ENCODE measurements at regions not wholly inside any gene's neighbourhood (a gene's known extent, or its start where the extent isn't known, plus 50 kb on each side); places are given as distances from the start of the nearest gene placed in this dataset.

DNA sequence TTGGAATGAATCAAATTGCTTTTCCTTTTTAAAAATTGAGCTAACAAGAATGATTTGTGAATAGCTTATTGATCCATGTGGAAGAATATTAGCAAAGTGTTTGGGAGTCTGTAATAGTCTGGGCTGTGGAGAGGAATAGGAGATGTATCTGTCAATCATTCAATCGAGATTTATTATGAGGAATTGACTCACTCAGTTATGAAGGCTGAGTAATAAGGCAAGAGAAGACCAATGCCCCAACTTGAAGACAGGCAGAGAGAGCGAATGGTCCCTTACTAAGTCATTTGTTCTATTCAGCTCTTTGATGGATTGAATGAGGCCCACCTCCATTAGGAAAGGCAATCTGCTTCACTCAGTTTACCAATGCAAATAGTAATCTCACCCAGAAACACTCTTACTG lies 403.0 kb downstream of the CD83 start:
- Histone ChIP-seq H3K9me3 (ENCODE audit: low read length) (no peaks in the 10 kb centered on the region), H3K4me2 (ENCODE audit: low read depth, low read length) (no peak overlapping the region), H3K27me3 (ENCODE audit: control insufficient read depth in 1 of 2, insufficient read depth in 2 of 2, low read length in 2 of 2) (no peaks in the 10 kb centered on the region), H4K20me1 (ENCODE audit: insufficient read depth, low read length) (no peaks in the 10 kb centered on the region), H3K4me1 (ENCODE audit: insufficient read depth, low read length) (no peaks in the 10 kb centered on the region), H3K79me2 (ENCODE audit: insufficient read depth, low read length) (no peaks in the 10 kb centered on the region), H2AFZ (ENCODE audit: low read length) (no peak overlapping the region), H3K4me3 (replicated peaks in 1 of 3; ENCODE audit: insufficient read depth in 1 of 3, low read depth in 2 of 3, low read length in 3 of 3) (no peak overlapping the region), H3K36me3 (replicated peaks in 1 of 2; ENCODE audit: control insufficient read depth in 1 of 2, insufficient read depth in 2 of 2, low read length in 2 of 2) (no peaks in the 10 kb centered on the region), H3K9ac (ENCODE audit: insufficient read depth, low read depth, low read length) (no peak overlapping the region), H3K27ac (ENCODE audit: extremely low read length, insufficient read depth, low read length) (no peak overlapping the region)
- POLR2A ChIA-PET, result no interaction called here
- no peak for DNase-seq (ENCODE audit: low spot score)
- TF ChIP-seq ZNF367 (CRISPR knock-in tag; IDR thresholded peaks at IDR 0.05; ENCODE audit: borderline replicate concordance), result no peak
- no peak for TF ChIP-seq HOXA3 (CRISPR knock-in tag; IDR thresholded peaks at IDR 0.05)
- no peak for TF ChIP-seq ETV5 (CRISPR knock-in tag; IDR thresholded peaks at IDR 0.05; ENCODE audit: borderline replicate concordance)
- TF ChIP-seq ISL2 (CRISPR knock-in tag; IDR thresholded peaks at IDR 0.05), result no peak
- no peak for TF ChIP-seq ZNF33A (CRISPR knock-in tag; IDR thresholded peaks at IDR 0.05; ENCODE audit: borderline replicate concordance)
- no peak for TF ChIP-seq ZNF275 (CRISPR knock-in tag; IDR thresholded peaks at IDR 0.05; ENCODE audit: borderline replicate concordance)
- TF ChIP-seq ZNF761 (CRISPR knock-in tag; conservative IDR thresholded peaks at IDR 0.05), result no peak
- no peak for TF ChIP-seq EP300 (IDR thresholded peaks at IDR 0.05; ENCODE audit: low read depth in 2 of 2, low read length in 2 of 2)
- TF ChIP-seq EP300 (CRISPR knock-in tag; IDR thresholded peaks at IDR 0.05; ENCODE audit: borderline replicate concordance), result no peak
- no peak for TF ChIP-seq WIZ (CRISPR knock-in tag; IDR thresholded peaks at IDR 0.05)
- TF ChIP-seq, protein P1, sequence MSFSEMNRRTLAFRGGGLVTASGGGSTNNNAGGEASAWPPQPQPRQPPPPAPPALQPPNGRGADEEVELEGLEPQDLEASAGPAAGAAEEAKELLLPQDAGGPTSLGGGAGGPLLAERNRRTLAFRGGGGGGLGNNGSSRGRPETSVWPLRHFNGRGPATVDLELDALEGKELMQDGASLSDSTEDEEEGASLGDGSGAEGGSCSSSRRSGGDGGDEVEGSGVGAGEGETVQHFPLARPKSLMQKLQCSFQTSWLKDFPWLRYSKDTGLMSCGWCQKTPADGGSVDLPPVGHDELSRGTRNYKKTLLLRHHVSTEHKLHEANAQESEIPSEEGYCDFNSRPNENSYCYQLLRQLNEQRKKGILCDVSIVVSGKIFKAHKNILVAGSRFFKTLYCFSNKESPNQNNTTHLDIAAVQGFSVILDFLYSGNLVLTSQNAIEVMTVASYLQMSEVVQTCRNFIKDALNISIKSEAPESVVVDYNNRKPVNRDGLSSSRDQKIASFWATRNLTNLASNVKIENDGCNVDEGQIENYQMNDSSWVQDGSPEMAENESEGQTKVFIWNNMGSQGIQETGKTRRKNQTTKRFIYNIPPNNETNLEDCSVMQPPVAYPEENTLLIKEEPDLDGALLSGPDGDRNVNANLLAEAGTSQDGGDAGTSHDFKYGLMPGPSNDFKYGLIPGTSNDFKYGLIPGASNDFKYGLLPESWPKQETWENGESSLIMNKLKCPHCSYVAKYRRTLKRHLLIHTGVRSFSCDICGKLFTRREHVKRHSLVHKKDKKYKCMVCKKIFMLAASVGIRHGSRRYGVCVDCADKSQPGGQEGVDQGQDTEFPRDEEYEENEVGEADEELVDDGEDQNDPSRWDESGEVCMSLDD (CRISPR knock-in tag; IDR thresholded peaks at IDR 0.05; ENCODE audit: borderline replicate concordance), result no peak
- no peak for TF ChIP-seq ZNF234 (CRISPR knock-in tag; conservative IDR thresholded peaks at IDR 0.05)
- TF ChIP-seq, protein P2, sequence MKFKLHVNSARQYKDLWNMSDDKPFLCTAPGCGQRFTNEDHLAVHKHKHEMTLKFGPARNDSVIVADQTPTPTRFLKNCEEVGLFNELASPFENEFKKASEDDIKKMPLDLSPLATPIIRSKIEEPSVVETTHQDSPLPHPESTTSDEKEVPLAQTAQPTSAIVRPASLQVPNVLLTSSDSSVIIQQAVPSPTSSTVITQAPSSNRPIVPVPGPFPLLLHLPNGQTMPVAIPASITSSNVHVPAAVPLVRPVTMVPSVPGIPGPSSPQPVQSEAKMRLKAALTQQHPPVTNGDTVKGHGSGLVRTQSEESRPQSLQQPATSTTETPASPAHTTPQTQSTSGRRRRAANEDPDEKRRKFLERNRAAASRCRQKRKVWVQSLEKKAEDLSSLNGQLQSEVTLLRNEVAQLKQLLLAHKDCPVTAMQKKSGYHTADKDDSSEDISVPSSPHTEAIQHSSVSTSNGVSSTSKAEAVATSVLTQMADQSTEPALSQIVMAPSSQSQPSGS (CRISPR knock-in tag; IDR thresholded peaks at IDR 0.05), result no peak
- TF ChIP-seq DPF2 (CRISPR knock-in tag; IDR thresholded peaks at IDR 0.05; ENCODE audit: borderline replicate concordance, low read depth), result no peak
- TF ChIP-seq, protein P3, sequence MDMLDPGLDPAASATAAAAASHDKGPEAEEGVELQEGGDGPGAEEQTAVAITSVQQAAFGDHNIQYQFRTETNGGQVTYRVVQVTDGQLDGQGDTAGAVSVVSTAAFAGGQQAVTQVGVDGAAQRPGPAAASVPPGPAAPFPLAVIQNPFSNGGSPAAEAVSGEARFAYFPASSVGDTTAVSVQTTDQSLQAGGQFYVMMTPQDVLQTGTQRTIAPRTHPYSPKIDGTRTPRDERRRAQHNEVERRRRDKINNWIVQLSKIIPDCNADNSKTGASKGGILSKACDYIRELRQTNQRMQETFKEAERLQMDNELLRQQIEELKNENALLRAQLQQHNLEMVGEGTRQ (IDR thresholded peaks at IDR 0.05; ENCODE audit: low read depth, low read length), result no peak
- TF ChIP-seq, protein P3 (CRISPR knock-in tag; IDR thresholded peaks at IDR 0.05; ENCODE audit: borderline replicate concordance), result no peak
- no peak for TF ChIP-seq ZNF101 (CRISPR knock-in tag; IDR thresholded peaks at IDR 0.05; ENCODE audit: borderline replicate concordance, low read depth)
- no peak for FAIRE-seq
- 25% methylated on average over 2 of the region's 2 CpGs for WGBS (ENCODE audit: low lambda C conversion rate)
- no TSS peak for BruUV-seq (replicated peaks)
- ATAC-seq, result no peak
- in situ Hi-C loops (cut with HindIII; ENCODE audit: extremely low pct_ligation_motif_present, low pct_unique_long_range_greater_than_20kb) (no loop called here), intact Hi-C loops (cut with micrococcal nuclease; ENCODE audit: unreplicated experiment) (no loop called here)
- CTCF ChIA-PET (ENCODE audit: low intra/inter-chr PET ratio, low total read pairs), result no interaction called here

All from HepG2 (cell line).